Hepatocyte (in vitro differentiated cells): ENCODE measurements at regions not wholly inside any gene's neighbourhood (a gene's known extent, or its start where the extent isn't known, plus 50 kb on each side); places are given as distances from the start of the nearest gene placed in this dataset.

Source experiments
- EZH2phosphoT487 ChIP-seq: fragments of 200-600 bp; sonication (generic); IDR thresholded peaks from one replicate; pipeline ENCODE4 v1.6.1; 2018; ENCODE audit warnings: antibody characterized with exemption, mild to moderate bottlenecking, low read depth, moderate library complexity; ENCODE audit not compliant: unreplicated experiment, severe bottlenecking
- TF ChIP-seq, protein P1 (sequence below): fragments of 200-600 bp; sonication (generic); IDR thresholded peaks from 2 replicates; pipeline ENCODE4 v1.5.1; 2016; ENCODE audit warnings: antibody characterized with exemption, mild to moderate bottlenecking; ENCODE audit not compliant: poor library complexity

DNA sequence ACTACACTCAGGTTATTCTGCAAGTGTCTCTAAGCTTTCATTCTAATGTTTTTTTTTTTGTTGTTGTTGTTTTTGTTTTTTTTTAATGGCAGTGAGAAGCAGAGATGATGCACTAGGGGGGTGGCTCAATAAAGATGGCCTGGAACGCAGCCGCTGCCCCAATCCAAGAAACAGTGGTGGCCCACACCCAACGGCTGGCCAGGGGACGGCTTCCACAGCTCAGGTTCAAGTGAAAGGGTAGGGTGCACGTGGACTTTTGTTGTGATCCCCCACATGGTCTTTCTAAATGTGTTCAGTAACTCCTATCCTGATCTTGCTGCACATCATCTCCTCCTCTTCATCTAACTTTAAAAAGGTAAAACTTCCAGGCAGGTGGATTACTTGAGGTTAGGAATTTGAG is 190.1 kb downstream of the NDUFA10 start:
- TF ChIP-seq, protein P1, sequence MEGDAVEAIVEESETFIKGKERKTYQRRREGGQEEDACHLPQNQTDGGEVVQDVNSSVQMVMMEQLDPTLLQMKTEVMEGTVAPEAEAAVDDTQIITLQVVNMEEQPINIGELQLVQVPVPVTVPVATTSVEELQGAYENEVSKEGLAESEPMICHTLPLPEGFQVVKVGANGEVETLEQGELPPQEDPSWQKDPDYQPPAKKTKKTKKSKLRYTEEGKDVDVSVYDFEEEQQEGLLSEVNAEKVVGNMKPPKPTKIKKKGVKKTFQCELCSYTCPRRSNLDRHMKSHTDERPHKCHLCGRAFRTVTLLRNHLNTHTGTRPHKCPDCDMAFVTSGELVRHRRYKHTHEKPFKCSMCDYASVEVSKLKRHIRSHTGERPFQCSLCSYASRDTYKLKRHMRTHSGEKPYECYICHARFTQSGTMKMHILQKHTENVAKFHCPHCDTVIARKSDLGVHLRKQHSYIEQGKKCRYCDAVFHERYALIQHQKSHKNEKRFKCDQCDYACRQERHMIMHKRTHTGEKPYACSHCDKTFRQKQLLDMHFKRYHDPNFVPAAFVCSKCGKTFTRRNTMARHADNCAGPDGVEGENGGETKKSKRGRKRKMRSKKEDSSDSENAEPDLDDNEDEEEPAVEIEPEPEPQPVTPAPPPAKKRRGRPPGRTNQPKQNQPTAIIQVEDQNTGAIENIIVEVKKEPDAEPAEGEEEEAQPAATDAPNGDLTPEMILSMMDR = no peak
- no peak for TF ChIP-seq EZH2phosphoT487
